Stimulated activated CD8-positive, alpha-beta memory T cell treated with anti-CD3 and anti-CD28 coated beads, Interleukin-7, amount 100 ng/mL, for 48 hours (primary cell): ENCODE measurements at regions not wholly inside any gene's neighbourhood (a gene's known extent, or its start where the extent isn't known, plus 50 kb on each side); places are given as distances from the start of the nearest gene placed in this dataset.

Source experiments
- DNase-seq, 2 donors: peaks; one replicate each; pipeline ENCODE4 v3.0.0-alpha.2; 2020; ENCODE audit warnings: low read depth in 1 of 2; ENCODE audit errors: extremely low read depth in 1 of 2

DNA sequence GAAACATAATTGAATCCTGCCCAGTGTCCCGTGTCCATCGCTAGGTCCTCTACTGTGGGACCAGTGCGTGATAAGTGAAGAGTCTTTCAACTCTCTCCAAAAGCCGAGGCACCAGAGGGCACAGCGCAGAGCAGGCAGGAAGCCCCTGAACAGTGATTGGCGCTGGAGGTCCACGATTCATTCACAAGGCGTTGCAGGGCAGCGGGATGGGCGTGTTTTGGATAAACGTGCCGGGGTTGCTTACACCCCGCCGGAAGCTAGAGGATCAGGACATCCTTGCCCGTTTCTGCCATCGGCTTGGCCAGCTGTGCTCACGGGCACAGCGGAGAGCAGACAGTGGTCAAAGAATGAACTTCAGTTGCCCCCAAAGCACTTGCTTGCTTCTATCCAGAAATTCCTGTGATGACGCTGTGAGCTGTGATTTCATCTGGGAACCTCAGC, 86.0 kb upstream of the PFKP start:
- no peak for DNase-seq

DNA sequence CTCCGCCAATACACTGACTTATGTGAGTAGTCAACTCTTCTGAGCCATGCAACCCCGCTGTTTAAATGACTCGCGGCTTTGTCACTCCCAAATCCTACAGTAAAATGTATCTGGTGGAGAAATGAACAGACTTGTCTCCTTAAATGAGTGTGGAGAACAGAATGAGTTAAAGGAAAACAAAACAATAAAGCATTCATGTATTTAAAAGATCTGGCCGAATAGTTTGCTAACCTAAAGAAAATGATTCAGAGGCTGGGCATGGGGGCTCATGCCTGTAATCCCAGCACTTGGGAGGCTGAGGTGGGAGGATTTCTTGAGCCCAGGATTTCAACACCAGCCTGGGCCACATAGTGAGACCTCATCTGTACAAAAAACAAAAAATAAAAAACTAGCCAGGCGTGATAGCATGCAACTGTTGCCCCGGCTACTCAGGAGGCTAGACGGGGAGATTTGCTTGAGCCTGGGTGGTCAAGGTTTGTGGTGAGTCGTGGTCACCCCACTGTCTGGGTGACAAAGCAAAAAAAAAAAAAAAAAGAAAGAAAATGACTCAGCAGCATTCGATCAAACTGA, 86.5 kb upstream of the PFKP start:
- no peak for DNase-seq

DNA sequence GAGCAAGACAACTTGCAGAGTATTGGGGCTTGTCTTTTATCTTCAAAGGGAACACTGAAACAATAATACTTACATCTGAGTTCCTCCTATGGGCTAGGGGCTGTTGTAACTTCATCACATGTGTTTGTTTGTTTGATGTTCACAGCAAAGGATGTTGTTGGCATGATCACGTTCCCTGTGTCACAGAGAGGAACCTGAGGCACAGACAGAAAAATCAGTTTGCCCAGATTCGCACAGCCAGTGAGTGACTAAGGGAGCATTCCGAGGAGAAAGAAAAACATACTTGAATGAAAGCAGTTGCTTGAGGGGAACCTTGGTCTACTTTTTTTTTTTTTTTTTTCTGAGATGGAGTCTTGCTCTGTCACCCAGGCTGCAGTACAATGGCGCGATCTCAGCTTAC, 87.2 kb upstream of the PFKP start:
- no peak for DNase-seq

DNA sequence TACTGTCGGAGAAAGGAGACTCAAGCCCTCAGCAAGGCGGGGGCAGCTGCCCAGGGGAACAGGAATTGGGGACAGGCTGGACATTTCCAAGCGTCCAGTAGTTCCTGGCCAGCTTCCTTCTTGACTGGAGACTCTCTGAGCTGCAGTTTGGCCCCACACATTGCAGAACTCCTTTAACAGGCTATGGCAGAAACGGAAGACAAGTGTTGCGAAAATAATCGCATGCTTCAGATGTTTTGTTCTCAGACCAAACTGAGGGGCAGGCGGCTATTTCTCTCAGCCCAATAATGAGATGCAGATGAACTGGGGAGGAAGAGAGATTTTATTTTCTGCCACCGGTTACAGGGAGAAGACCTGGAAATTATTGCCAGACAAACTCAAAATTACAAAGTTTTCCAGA, 88.0 kb upstream of the PFKP start:
- DNase-seq, result no peak

DNA sequence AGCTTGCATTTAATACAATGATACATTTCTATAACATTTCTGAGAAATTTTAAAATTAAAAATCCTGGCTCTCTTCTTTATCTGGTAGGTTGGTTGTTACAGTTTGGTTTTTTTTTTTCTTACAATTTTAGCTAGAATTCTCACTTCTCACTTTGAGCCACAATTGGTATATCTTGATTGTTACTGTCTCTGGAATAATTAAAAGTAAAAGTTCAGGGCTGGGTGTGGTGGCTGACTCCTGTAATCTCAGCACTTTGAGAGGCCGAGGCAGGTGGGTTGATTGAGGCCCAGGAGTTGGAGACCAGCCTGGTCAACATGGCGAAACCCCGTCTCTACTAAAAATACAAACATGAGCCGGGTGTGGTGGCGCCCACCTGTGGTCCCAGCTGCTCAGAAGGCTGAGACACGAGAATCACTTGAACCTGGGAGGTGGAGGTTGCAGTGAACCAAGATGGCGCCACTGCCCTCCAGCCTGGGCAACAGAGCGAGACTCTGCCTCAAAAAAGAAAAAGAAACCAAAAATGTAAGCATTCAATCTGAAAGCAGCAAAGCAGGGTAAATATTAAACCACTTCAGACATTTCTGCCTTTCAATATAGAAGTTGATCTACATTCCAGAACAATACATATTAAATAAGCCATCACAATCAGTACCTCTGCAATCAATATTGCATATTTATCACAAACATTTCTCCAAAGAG, 88.6 kb upstream of the PFKP start:
- no peak for DNase-seq

DNA sequence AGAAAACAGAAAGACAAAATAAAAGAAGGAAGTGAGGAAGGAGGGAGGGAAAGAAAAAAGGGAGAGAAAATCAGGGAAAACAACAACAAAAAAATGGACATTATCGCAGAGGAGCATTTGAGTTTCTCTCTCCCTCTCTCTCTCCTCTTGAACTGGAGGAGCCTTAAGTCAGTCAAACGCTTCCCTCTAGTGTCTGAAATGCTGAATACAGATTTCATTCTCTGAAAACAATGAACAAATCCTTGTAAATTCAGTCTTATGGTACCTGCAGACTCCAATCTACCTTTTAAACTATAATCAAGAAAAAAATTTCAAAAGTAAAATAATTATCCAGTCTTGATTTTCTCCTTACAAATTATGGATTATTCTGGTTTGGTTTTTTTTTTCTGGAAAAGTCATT, 89.2 kb upstream of the PFKP start:
- no peak for DNase-seq

DNA sequence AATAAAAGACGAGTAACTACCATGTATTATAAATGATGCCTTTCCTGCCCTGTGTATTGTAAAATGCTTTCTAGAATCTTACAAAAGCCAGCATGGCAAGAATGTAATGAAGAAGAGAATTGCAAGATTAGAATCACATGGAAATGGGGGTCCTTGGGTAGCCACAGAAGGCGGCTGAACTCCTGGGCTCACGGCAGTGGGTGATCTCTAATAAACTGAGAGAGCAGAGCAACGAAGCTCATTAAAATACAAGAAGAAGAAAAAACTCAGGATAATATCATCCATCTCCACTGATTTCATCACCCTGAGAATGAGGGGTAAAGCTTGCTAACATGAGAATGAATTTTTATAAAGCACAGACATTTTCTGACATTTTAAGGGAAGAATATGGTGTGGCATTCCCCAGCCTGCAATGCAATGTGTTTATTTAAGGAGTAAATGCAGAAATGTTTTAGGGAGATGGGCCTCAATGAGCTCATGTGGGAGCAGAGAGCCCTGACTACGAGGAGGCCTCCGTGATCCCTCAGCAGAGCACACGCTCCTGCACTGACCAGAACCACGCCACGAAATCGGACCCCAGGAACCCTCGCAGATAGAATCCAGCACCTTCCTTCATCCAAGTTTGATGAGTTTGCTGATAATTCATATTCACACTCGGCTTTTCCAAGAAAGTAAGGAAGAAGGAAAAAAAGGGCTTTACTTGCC, 92.7 kb upstream of the PFKP start:
- no peak for DNase-seq

DNA sequence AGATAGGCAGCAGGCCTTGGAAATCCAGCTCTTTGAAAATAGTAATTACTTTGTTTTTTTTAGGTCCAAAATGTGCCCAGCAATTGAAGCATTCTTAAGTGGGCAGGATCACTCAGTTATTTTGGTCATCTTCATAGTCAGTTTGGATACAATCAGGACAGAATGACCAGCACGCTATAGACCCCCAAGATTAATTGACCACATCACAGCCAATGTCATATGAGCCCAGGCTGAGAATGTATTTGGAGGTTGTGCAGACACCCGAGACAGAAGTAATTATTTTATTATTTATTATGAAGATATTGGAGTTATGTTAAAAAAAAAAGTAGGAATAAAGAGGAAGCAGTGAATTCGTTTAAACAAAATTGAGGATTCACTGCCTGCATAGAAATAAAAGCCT, 93.3 kb upstream of the PFKP start:
- DNase-seq, result no peak

DNA sequence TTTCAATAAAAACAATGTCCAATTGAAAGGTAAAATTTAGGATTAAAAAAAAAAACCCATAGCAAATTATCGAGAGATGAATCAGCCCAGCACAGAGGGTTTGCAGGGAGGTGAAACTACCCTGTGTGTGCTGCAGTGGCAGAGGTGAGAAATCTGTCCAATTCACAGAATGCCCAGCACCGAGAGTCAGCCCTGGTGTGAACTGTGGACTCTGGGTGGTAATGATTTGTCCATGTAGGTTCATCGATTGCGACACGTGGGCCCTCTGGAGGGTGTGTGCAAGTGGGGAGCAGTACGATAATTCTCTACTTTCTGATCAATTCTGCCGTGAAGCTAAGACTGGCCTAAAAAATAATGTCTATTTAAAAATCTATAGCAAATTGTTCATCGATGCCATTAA, 94.5 kb upstream of the PFKP start:
- no peak for DNase-seq

DNA sequence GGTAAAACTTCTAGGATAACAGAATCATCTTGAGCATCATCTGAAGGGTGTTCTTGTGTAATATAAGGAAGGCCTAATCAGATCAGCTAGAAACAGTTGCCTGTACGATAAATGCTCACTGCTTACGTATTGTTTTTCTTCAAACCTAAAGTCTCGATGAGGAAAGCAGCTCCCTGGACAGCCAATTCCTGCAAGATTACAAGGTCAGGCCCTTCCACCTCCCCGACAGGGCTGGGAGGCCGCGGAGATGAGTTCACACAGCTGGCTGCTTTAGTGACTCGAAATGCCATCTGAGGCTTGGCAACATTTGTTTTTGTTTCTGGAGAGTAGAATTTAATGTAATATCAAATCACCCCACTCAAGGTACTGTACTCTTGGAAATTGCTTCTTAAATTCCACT, 95.1 kb upstream of the PFKP start:
- no peak for DNase-seq

DNA sequence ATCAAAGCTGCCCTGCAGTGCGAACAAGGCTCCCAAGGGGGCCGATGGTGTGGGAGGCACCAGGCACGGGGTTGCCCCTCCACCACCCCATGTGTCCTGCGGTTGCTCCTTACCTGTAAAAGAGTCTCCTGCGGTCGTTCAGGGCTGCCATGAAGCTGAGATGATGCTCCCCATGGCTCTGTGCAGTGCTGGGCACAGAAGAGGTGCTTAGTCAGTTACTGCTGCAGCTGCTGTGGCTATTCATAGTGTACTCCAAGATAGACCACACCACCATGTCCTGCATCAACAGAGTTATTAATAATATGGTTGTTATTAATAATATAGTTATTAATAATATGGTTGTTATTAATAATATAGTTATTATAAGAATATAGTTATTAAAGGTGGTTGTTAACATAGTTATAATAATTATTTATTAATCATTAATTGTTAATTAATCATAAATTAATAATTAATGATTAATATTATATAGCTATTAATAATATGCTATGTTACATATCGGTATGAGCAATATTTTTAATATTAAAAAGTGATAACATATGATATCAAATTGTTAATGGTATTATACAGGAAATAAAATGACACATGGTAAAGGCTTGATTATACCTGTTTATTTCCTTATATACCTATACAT, 97.0 kb upstream of the PFKP start:
- no peak for DNase-seq

DNA sequence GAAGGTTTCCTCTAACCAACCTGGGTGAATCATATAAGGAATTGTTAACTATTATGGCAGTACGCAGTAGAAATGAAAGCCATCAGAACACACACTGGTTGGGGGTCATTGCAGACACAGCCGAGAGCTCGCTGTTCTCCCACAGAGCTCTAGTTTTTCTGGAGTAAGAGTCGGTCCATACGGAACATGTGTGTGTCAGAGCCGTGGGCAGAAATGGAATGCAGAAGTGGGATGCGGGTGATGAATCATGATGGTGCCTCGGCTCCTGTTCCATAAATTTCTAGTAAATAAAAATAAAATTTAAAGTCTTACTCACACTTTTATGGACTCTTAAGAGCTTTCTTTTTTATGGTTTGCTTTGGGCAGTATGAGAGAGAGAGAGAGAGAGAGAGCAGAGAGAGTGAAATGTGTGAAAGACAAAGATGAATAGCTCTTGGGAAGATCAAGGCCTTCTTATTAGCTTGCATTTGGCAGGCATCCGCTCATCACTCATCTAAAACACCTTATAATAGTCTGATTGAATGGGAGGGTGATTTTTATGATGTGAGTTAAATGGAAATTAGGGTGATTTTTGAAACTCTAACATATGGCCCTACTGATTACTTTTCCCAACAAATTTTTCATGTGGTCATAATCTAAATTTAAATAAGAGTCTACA, 98.8 kb upstream of the PFKP start:
- DNase-seq, result no peak

DNA sequence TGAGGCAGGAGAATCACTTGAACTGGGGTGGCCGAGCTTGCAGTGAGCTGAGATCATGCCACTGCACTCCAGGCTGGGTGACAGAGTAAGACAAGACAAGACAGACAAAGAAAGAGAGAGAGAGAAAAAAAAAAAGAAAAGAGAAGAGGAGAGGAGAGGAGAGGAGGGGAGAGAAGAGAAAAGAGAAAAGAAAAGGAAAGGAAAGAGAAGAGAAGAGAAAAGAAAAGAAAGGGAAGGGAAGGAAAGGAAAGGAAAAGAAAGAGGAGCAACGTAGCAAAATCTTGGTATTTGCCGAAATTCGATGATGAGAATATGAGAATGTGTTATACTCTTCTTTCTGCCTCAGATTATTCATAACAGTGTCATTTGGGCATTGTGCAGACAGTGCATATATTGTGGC, 101.2 kb upstream of the PFKP start:
- no peak for DNase-seq

DNA sequence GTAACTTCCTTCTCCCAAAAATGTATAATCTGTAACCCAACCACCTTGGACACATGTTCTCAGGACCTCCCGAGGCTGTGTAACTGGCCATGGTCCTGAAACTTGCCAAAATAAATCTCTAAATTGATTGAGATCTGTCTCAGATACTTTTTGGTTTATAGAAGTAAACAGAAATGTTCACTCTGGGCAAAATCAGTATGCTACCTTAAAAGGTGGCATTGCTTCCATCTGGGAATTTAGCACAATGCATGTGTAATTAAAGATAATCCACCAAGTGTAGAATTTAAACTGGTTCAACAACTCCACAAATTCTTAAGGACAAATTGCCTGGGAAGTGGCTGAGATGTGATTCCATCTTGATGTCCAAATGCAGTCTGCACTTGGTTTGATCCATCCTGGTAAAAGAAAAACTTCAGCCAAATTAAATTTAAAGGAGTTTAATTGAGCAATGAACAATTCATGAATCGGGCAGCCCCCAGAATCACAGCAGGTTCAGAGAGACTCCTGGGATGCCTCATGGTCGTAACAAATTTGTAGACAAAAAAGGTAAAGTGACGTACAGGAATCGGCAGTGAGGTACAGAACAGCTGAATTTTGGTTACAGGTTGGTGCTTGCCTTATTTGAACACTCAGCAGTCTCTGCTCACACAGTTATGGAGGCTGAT, 102.6 kb upstream of the PFKP start:
- no peak for DNase-seq

DNA sequence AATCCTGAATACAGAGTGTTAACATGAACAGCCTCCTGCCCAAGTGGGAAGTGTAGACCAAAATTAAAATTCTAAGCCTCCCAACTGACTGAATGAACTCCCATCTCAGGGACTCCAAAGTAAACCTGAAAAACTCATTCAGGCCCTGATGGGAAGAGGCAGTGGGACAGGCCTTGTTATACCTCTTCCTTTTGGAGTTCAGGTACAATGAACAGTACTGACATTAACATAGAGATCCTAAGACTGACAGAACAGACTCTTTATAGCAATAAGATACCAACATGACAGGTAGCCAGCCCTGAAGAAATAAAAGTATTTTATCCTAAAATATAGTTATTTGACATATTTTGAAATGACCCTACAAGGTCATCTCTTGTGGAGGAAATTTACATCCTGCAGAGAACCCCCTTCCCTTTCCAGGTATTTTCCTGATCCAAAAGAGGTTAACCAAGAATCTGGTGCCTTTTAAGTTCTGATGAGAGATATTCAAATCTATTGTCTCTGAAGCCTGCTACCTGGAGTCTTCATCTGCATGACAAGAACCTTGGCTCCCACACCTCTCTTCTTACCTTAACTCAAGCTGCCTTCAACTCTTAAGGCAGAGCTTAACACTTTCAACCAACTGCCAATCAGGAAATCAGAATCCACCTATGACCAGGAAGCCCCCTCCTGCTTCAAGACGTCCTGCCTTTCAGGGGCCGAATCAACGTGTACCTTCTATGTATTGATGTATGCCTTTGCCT, 103.3 kb upstream of the PFKP start:
- no peak for DNase-seq

DNA sequence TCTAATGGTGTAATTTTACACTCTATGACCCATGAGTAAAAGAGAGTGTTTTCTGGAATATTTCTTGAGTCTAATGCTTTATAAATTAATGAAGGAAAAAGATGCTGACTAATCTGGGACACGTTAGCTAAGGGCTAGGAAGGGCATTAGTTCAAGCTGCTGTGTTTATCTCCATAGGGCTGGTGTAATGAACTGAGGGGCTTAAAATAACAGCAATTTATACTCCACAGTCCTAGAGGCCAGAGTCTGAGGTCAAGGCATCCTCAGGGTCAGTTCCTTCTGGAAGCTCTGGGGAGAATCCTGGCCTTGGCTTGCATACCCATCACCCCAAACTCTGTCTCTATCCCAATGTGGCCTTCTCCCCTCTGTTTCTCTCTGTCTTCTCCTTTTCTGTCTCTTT, 105.2 kb upstream of the PFKP start:
- DNase-seq, result no peak

DNA sequence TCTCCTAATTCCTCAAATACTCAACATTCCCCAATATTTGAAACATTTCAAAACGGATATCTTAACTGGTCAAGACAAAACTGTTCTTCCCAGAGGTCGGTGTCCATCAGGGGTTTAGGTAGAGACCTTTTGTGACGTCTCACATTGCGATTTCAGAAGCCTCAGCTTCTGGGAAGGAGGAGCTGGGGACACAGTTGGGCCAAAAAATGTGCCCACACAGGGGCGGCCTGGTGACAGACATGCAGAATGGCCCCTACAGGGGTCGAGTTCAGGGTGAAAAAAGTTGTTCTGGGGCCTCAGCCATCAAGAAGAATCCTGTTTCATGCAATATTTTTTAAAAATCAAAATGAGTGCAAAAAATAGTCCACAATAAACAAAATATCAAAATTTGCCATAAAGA, 108.7 kb upstream of the PFKP start:
- no peak for DNase-seq

DNA sequence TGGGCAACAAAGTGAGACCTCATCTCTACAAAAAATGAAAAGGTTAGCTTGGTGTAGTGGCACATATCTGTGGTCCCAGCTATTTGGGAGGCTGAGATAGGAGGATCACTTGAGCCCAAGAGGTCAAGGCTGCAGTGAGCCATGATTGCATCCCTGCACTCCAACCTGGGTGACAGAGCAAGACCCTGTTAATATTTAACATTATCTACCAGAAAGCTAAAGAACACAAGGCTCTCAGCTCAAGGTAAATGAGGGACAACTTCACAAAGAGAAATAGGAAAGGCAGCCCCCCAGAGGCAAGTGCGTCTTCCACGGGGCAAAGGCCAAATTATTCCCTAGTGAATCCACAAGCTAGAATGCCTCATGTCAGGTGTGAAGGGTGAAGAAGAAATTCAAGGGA, 109.6 kb upstream of the PFKP start:
- no peak for DNase-seq

DNA sequence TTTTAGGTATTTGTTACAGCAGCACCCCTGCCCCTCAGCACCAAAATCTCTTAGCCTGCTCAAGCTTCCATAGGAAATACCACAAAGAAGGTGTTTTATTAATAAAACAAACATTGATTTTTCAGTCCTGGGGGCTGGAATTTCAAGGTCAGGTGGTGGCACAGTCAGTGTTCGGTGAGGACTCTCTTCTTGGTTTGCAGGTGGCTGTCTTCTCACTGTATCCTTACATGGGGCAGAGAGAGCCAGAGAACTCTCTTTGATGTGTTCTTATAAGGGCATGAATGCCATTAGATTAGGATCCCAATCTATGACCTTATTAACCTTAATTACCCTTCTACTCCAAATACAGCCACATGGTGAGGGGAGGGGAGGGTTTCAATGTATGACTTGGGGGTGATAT, 112.3 kb upstream of the PFKP start:
- DNase-seq, result no peak

DNA sequence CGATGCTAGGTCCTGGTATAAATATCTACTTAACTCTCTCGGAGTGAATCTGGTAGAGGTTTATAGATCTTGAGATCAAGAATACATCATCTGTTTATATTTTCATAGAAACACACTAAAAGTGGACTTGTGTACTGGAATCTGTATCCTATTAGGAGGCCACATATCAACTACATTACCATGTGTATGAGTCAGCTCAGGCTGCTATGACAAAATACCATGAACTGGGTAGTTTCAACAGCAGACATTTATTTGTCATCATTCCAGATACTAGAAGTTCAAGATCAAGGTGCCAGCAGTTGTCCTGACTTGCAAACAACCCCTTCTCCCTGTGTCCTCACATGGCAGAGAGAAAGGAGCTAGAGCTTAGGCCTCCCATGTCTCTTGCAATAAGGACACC, 113.9 kb upstream of the PFKP start:
- no peak for DNase-seq
